IPS-20b (cell line): ENCODE measurements at regions not wholly inside any gene's neighbourhood (a gene's known extent, or its start where the extent isn't known, plus 50 kb on each side); places are given as distances from the start of the nearest gene placed in this dataset.

Experiments
- H3K27ac ChIP-seq: one replicate; pipeline ENCODE4 v1.5.1; 2013; ENCODE audit warnings: low read length
- H3K27me3 ChIP-seq: 2 replicates; pipeline ENCODE4 v1.6.1; 2013; ENCODE audit warnings: mild to moderate bottlenecking, low read length, inconsistent platforms; ENCODE audit not compliant: insufficient read depth
- H3K36me3 ChIP-seq: 2 replicates; pipeline ENCODE4 v1.6.1; 2013; ENCODE audit warnings: low read depth, mild to moderate bottlenecking, inconsistent platforms, low read length, moderate library complexity; ENCODE audit not compliant: insufficient read depth
- H3K4me1 ChIP-seq: 2 replicates; pipeline ENCODE4 v1.6.1; 2013; ENCODE audit warnings: mild to moderate bottlenecking, control low read depth, inconsistent platforms, low read length, moderate library complexity; ENCODE audit not compliant: insufficient read depth
- H3K4me3 ChIP-seq: 2 replicates; pipeline ENCODE4 v1.5.1; 2013; ENCODE audit warnings: mild to moderate bottlenecking, low read length, inconsistent platforms
- H3K9ac ChIP-seq: 2 replicates; pipeline ENCODE4 v1.6.1; 2013; ENCODE audit warnings: low read depth, mild to moderate bottlenecking, inconsistent platforms, low read length, moderate library complexity
- H3K9me3 ChIP-seq: 2 replicates; pipeline ENCODE4 v1.6.1; 2013; ENCODE audit warnings: mild to moderate bottlenecking, low read depth, low read length, inconsistent platforms; ENCODE audit not compliant: insufficient read depth

DNA sequence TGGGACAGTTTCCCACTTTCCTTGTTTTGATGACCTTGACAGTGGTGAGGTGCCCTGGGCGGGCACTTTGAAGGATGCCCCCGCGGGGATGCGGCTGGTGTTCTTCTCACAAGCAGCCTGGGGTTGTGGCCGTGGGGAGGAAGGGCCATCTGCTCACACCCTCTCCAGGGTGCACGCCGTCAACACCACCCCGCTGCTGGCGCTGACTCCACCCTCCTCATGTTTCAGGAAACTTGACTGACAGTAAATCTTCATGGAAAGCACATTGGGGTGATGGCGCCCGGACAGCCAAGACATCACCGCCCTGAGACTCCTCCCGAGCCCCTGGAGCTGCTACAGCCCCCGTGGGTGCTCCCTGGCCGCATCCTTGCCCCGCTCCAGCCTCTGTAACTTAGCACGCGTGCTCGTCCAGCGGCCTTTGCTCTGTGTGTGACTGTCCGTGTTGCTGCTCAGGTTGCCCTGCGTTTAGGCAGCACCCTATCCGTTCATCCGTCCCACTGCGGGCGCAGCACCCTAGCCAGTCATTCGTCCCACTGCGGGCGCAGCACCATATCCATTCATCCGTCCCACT, 150.2 kb upstream of the C14orf180 start:
- Histone ChIP-seq H3K27me3 (no peaks in the 10 kb centered on the region), H3K27ac (no peak overlapping the region), H3K9me3 (no peaks in the 10 kb centered on the region), H3K4me3 (no peak overlapping the region), H3K4me1 (no peaks in the 10 kb centered on the region), H3K36me3 (no peaks in the 10 kb centered on the region), H3K9ac (no peak overlapping the region)

- Histone ChIP-seq H3K4me3 (no peak overlapping the region), H3K36me3 (no peaks in the 10 kb centered on the region), H3K4me1 (no peaks in the 10 kb centered on the region; the same call in 1 of the 2 replicates), H3K9ac (no peak overlapping the region), H3K27me3 (no peaks in the 10 kb centered on the region), H3K9me3 (no peaks in the 10 kb centered on the region), H3K27ac (no peak overlapping the region)
Measured at GRCh38 chr14:104431351-104431928, 148.1 kb upstream of the C14orf180 start.

- Histone ChIP-seq H3K4me1 (no peaks in the 10 kb centered on the region; the same call in 1 of the 2 replicates), H3K4me3 (no peak overlapping the region), H3K9ac (no peak overlapping the region), H3K9me3 (no peaks in the 10 kb centered on the region), H3K27me3 (no peaks in the 10 kb centered on the region), H3K36me3 (no peaks in the 10 kb centered on the region), H3K27ac (no peak overlapping the region)
Measured at GRCh38 chr14:104431929-104432541, 147.5 kb upstream of the C14orf180 start.

DNA sequence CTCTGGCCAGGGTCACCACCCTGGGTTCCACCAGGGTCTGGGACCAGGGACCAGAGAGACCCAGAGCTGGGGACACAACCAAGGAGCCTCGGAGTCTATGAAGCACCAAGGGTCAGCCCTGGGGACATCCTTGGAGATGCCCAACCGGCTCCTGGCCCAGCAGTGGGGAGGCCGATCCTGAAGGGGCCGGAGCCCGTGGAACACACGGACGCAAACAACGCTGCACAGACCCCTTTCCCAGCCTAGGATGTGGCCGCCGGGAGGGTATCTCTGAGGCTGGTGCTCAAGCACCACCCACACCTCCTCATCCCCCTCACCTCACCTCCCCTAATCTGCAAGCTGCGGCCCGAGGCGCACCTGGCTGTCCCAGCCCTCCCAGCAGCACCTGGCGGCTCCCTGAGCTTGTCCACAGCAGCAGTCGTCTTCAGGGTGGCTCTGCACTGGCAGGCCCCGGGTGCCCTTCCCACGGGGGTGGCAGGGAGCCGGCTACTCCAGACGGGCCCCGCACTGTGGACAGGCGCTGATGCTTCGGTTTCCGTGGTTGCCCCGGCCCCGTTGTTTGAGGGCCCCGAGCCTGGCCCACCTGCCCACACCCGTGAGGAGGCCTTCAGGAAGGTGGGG, 146.8 kb upstream of the C14orf180 start:
- H3K9me3 ChIP-seq, result no peaks in the 10 kb centered on the region
- no peak overlapping the region for H3K4me3 ChIP-seq
- H3K27ac ChIP-seq, result no peak overlapping the region
- H3K9ac ChIP-seq, result no peak overlapping the region
- H3K27me3 ChIP-seq, result no peaks in the 10 kb centered on the region
- no peaks in the 10 kb centered on the region for H3K36me3 ChIP-seq
- H3K4me1 ChIP-seq, result no peaks in the 10 kb centered on the region; the same call in 1 of the 2 replicates

GRCh38 chr14:104433401-104434213, 146.0 kb upstream of the C14orf180 start:
- Histone ChIP-seq H3K27me3 (no peaks in the 10 kb centered on the region), H3K4me1 (no peaks in the 10 kb centered on the region; the same call in 1 of the 2 replicates), H3K36me3 (no peaks in the 10 kb centered on the region), H3K4me3 (no peak overlapping the region), H3K9me3 (no peaks in the 10 kb centered on the region), H3K9ac (no peak overlapping the region), H3K27ac (no peak overlapping the region)

GRCh38 chr14:104434214-104435076, 145.1 kb upstream of the C14orf180 start:
- H3K9ac ChIP-seq, result no peak overlapping the region
- H3K4me3 ChIP-seq, result no peak overlapping the region
- H3K27me3 ChIP-seq, result no peaks in the 10 kb centered on the region
- H3K27ac ChIP-seq, result no peak overlapping the region
- H3K4me1 ChIP-seq, result no peaks in the 10 kb centered on the region; the same call in 1 of the 2 replicates
- H3K9me3 ChIP-seq, result no peaks in the 10 kb centered on the region
- H3K36me3 ChIP-seq, result no peaks in the 10 kb centered on the region

- Histone ChIP-seq H3K27ac (no peak overlapping the region), H3K27me3 (no peaks in the 10 kb centered on the region), H3K4me1 (no peaks in the 10 kb centered on the region; the same call in 1 of the 2 replicates), H3K9ac (no peak overlapping the region), H3K36me3 (no peaks in the 10 kb centered on the region), H3K4me3 (no peak overlapping the region), H3K9me3 (no peaks in the 10 kb centered on the region)
Measured at GRCh38 chr14:104435147-104436046, 144.2 kb upstream of the C14orf180 start.

DNA sequence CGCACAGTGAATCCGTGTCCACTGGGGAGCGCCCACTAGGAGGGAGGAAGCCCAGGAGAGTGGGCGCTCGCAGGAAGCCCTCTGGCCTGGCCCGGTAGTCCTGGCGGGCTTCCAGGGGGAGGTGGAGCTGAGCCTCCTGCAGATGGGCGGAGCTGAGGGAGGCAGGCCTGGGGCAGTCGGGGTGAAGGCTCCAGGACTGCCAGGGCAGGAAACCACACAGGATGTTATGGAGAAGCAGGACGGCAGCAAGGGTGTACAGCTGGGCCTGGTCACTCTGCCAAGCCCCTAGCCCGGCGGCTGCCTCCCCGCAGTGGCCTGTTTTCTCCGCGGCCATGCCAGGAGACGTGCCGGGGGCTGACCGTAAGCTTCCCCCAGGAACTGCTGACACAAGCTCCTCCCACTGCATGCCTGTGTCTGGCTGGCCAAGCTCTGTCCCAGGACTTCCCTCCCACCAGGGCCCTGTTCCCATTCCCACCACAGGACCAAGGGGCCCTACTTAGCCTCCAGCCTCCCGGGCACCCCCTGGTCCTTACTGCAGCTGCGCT, 143.4 kb upstream of the C14orf180 start:
- H3K27me3 ChIP-seq, result no peaks in the 10 kb centered on the region
- H3K27ac ChIP-seq, result no peak overlapping the region
- H3K9ac ChIP-seq, result no peak overlapping the region
- no peaks in the 10 kb centered on the region for H3K36me3 ChIP-seq
- no peaks in the 10 kb centered on the region; the same call in 1 of the 2 replicates for H3K4me1 ChIP-seq
- H3K9me3 ChIP-seq, result no peaks in the 10 kb centered on the region
- no peak overlapping the region for H3K4me3 ChIP-seq

- no peaks in the 10 kb centered on the region for H3K9me3 ChIP-seq
- no peak overlapping the region for H3K27ac ChIP-seq
- no peaks in the 10 kb centered on the region; the same call in 1 of the 2 replicates for H3K4me1 ChIP-seq
- H3K27me3 ChIP-seq, result no peaks in the 10 kb centered on the region
- H3K4me3 ChIP-seq, result no peak overlapping the region
- H3K9ac ChIP-seq, result no peak overlapping the region
- no peaks in the 10 kb centered on the region for H3K36me3 ChIP-seq
Measured at GRCh38 chr14:104436741-104437701, 142.5 kb upstream of the C14orf180 start.
